ENCODE measurements at regions not wholly inside any gene's neighbourhood (a gene's known extent, or its start where the extent isn't known, plus 50 kb on each side); places are given as distances from the start of the nearest gene placed in this dataset.

GRCh38 chr1:3999941-4000735, 100.1 kb upstream of the C1orf174 start:
- TF ChIP-seq CTCF (IDR thresholded peaks at IDR 0.05) (no peak), POLR2A (IDR thresholded peaks at IDR 0.05) (no peak)

Measured in thyroid gland (tissue), 4 donors.